Kidney (tissue), 13 donors: ENCODE measurements at regions not wholly inside any gene's neighbourhood (a gene's known extent, or its start where the extent isn't known, plus 50 kb on each side); places are given as distances from the start of the nearest gene placed in this dataset.

Experiments
- DNase-seq, 5 donors: peaks; one replicate each; pipeline ENCODE4 v3.0.0-alpha.2; 2013 to 2020
- FAIRE-seq: peaks from 2 replicates; lab custom pipeline; 2012; peaks lifted over from hg19 to GRCh38; lab: Jason Lieb, UNC
- H3K27ac ChIP-seq, 2 donors: one replicate each; pipeline ENCODE4 v1.7.0; 2013; ENCODE audit warnings: low read depth in 2 of 2, low read length in 2 of 2, inconsistent platforms in 1 of 2
- H3K27me3 ChIP-seq: one replicate; pipeline ENCODE4 v1.7.1; 2013; ENCODE audit warnings: low read length, inconsistent platforms; ENCODE audit not compliant: control insufficient read depth, insufficient read depth
- H3K36me3 ChIP-seq, 3 donors: one replicate each; pipeline versions ENCODE4 v1.7.0 to v1.7.1; 2013; ENCODE audit warnings: low read length in 3 of 3, control low read depth in 1 of 3, inconsistent platforms in 1 of 3; ENCODE audit not compliant: insufficient read depth in 3 of 3, control insufficient read depth in 2 of 3
- H3K4me1 ChIP-seq, 3 donors: one replicate each; pipeline versions ENCODE4 v1.7.0 to v1.7.1; 2013; ENCODE audit warnings: low read length in 3 of 3, inconsistent platforms in 1 of 3, low read depth in 1 of 3; ENCODE audit not compliant: control insufficient read depth in 2 of 3, insufficient read depth in 2 of 3
- H3K4me3 ChIP-seq, 3 donors: one replicate each; pipeline versions ENCODE4 v1.7.0 to v1.8.1; 2013; ENCODE audit warnings: low read length in 3 of 3, control low read depth in 1 of 3, inconsistent platforms in 1 of 3
- H3K9ac ChIP-seq, 3 donors: one replicate each; pipeline versions ENCODE4 v1.7.0 to v1.7.1; 2013; ENCODE audit warnings: low read length in 3 of 3, control low read depth in 1 of 3, inconsistent platforms in 1 of 3
- H3K9me3 ChIP-seq, 3 donors: one replicate each; pipeline versions ENCODE4 v1.7.0 to v1.7.1; 2013; ENCODE audit warnings: low read length in 3 of 3, control low read depth in 1 of 3, inconsistent platforms in 1 of 3; ENCODE audit not compliant: control insufficient read depth in 2 of 3, insufficient read depth in 1 of 3
- intact Hi-C: fragments of 100-400 bp; cut with DNase I; formaldehyde crosslinking; loops from one replicate; pipeline ENCODE4 v1.11.1; 2022
- TF ChIP-seq, protein P1 (sequence below): IDR thresholded peaks from 3 replicates; pipeline ENCODE4 v1.5.1; 2012; ENCODE audit warnings: mild to moderate bottlenecking, moderate library complexity, borderline replicate concordance; ENCODE audit not compliant: insufficient read depth; ENCODE audit errors: extremely low read depth
- donor health status: control.
- donor health status: control.
- donor health status: control.
- donor health status: control.
- donor health status: control.
- donor health status: DM: yes; HTN: yes; CAD: no.
- donor health status: Normal renal cell carcinoma (clear cell type).

DNA sequence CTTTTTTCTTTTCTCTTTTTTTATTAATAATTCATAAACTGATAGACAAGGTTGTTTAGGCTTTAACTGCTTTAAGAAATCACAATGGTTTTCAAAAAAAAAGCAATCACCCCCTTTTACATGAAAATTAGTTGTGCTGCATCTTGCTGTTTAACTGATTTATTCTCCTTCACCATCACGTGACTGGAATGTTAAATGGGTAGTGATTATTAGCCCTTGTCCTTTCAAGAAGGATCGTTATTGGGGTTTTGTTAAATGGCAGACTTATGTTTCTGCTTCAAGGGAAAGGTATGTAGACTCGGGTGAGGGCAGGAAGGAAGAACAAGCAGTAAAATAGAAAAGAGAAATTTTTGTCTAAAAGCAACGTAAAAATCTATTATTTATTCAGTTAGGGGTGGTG is 175.6 kb upstream of the TLE4 start:
- no peaks in the 10 kb centered on the region for H3K36me3 ChIP-seq
- H3K27me3 ChIP-seq = no peaks in the 10 kb centered on the region
- no peak overlapping the region for H3K4me3 ChIP-seq
- H3K4me1 ChIP-seq = no peaks in the 10 kb centered on the region
- TF ChIP-seq, protein P1, sequence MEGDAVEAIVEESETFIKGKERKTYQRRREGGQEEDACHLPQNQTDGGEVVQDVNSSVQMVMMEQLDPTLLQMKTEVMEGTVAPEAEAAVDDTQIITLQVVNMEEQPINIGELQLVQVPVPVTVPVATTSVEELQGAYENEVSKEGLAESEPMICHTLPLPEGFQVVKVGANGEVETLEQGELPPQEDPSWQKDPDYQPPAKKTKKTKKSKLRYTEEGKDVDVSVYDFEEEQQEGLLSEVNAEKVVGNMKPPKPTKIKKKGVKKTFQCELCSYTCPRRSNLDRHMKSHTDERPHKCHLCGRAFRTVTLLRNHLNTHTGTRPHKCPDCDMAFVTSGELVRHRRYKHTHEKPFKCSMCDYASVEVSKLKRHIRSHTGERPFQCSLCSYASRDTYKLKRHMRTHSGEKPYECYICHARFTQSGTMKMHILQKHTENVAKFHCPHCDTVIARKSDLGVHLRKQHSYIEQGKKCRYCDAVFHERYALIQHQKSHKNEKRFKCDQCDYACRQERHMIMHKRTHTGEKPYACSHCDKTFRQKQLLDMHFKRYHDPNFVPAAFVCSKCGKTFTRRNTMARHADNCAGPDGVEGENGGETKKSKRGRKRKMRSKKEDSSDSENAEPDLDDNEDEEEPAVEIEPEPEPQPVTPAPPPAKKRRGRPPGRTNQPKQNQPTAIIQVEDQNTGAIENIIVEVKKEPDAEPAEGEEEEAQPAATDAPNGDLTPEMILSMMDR = no peak
- no peak overlapping the region for H3K9ac ChIP-seq
- FAIRE-seq (no peak), DNase-seq (peak in 1 of 5 donors; percentile 1)
- no peaks in the 10 kb centered on the region for H3K9me3 ChIP-seq
- no peak overlapping the region for H3K27ac ChIP-seq
- intact Hi-C loops = no loop called here

DNA sequence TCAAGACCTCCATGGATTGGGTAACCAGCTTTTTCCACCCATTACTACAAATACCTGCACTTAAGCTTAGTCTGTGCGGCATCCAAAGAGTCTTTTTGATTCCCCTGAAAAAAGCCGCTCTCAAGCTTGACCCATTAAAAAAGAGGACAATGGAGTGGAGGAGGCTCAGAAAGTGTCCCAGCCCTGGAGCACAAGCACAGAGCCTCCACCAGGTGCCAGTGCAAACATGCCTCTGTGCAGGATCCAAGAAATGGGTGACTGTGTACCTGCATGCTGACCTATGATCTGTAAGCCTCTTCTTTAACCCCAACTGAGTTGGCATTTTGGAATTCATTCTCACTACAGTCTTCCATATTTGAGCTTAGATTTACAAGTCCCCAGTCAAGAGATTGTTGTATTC is 168.3 kb upstream of the TLE4 start:
- TF ChIP-seq, protein P1 = no peak
- DNase-seq (no peak), FAIRE-seq (no peak)
- Histone ChIP-seq H3K36me3 (no peaks in the 10 kb centered on the region), H3K27ac (no peak overlapping the region), H3K9me3 (no peaks in the 10 kb centered on the region), H3K27me3 (no peaks in the 10 kb centered on the region), H3K9ac (no peak overlapping the region), H3K4me1 (no peaks in the 10 kb centered on the region), H3K4me3 (no peak overlapping the region)
- intact Hi-C loops = no loop called here

DNA sequence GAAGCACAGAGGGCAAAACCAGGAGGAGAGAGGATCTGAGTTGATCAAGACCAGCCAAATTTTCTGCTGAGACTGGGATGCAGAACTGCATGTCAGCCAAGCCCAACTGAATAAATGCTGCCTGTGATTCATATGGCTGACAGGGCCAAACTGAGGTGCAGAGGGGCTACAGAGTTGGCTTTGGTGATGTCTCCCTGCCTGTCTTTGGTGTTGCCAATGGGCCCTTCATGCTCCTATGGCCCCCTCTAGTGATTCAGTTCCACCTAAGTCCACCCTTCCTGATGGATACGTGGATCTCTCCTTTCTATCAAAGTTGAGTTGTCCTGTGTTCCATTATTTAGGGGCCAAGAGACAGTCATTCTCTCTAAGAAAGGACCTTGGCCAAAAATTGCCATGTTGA is 163.6 kb upstream of the TLE4 start:
- DNase-seq (no peak), FAIRE-seq (no peak)
- Histone ChIP-seq H3K9me3 (no peaks in the 10 kb centered on the region), H3K36me3 (no peaks in the 10 kb centered on the region), H3K27ac (no peak overlapping the region), H3K9ac (no peak overlapping the region), H3K27me3 (no peaks in the 10 kb centered on the region), H3K4me3 (no peak overlapping the region), H3K4me1 (no peaks in the 10 kb centered on the region)
- intact Hi-C loops = no loop called here
- TF ChIP-seq, protein P1 = no peak

DNA sequence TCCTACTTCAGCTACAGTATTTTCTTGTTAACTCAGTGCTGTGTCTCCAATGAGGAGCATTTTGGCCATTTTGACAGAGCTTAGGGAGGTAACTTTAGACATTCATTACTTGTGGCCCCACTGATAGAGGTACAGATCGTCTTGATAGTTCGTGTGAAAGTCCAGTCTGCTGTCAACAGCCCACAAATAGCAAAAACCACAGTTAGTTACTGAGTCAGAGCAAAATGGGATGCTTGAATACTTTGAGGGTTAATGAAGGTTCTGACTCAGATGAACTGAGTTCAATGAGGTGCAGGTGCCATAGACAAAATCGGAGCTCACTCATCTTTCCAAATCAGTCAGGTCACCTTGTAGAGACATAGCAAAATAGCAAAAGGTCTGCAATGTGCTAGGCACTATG is 163.1 kb upstream of the TLE4 start:
- H3K27me3 ChIP-seq = no peaks in the 10 kb centered on the region
- H3K9me3 ChIP-seq = no peaks in the 10 kb centered on the region
- no peaks in the 10 kb centered on the region for H3K4me1 ChIP-seq
- FAIRE-seq (no peak), DNase-seq (no peak)
- H3K9ac ChIP-seq = no peak overlapping the region
- H3K36me3 ChIP-seq = no peaks in the 10 kb centered on the region
- no peak overlapping the region for H3K4me3 ChIP-seq
- TF ChIP-seq, protein P1 = no peak
- H3K27ac ChIP-seq = no peak overlapping the region
- intact Hi-C loops = no loop called here
